T-helper 2 cell (primary cell): ENCODE measurements at regions not wholly inside any gene's neighbourhood (a gene's known extent, or its start where the extent isn't known, plus 50 kb on each side); places are given as distances from the start of the nearest gene placed in this dataset.

Experiments used
- DNase-seq, 5 experiments: peaks; one replicate each; pipeline versions ENCODE4 v3.0.0 to v3.0.0-alpha.2; 2012 to 2022

DNA sequence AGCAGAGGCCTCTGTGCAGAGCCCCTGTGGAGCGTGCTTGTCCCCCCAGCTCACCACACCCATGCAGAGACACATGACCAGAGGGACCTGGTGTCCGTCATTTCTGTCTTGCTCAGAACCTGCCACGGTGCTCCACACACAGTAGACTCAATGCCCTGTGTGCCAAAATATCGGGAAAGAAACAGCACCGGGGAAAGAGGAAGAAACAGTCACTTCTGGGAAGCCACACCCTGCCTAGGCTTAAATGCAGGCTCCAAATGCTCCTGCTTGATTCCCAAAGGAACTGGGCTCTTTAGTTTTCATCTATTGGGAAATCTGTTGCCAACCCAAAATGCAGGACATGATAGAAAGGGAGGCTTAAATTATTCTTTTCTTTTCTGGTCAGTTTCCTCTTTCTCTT, 503.9 kb downstream of the CD83 start:
- no peak for DNase-seq

DNA sequence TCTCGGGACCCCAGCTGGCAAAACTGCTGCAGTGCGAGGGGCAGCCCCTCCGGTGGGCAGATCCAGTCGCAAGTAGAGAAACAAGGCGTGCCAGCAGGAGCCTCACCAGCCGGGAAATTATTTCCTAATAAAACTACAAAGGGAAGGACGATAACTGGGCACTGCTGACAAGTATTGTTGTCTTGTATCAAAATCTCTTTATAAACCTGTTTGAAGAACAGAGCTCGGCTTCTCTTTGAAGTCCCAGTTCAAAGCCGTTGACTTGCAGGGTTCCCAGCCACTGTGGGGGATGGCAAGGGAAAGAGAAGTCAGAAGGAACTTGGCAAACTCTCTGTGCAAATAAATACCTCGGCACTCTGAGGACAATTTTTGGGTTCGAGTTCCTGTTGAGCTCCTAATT, 504.5 kb downstream of the CD83 start:
- no peak for DNase-seq

DNA sequence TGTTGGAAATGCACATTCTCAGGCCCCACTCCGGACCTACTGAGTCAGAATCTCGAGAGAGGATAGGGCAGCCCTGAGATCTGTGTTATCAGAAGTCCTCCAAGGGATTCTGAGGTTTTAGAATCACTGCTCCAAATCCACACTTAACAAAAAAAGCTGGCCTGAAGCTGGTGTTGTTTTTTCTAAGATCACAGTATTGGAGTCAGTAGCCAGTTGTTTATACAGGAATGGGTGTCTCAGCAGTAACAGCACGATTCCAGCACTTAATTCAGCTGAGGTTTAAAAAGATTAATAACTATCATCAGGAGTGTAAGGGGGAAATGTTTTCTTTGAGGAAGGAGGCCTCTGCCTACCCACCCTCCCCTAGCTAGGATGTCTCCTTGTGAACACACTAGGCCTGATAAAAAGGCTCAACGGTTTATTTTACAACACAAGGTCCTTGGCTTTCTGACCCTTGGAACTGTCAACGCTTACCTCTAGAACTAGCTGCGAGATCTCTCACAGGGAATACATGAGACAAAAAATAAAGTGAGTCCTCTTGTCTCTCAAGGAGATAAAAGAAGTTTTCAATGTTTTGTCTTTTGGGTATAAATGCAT, 505.4 kb downstream of the CD83 start:
- no peak for DNase-seq

DNA sequence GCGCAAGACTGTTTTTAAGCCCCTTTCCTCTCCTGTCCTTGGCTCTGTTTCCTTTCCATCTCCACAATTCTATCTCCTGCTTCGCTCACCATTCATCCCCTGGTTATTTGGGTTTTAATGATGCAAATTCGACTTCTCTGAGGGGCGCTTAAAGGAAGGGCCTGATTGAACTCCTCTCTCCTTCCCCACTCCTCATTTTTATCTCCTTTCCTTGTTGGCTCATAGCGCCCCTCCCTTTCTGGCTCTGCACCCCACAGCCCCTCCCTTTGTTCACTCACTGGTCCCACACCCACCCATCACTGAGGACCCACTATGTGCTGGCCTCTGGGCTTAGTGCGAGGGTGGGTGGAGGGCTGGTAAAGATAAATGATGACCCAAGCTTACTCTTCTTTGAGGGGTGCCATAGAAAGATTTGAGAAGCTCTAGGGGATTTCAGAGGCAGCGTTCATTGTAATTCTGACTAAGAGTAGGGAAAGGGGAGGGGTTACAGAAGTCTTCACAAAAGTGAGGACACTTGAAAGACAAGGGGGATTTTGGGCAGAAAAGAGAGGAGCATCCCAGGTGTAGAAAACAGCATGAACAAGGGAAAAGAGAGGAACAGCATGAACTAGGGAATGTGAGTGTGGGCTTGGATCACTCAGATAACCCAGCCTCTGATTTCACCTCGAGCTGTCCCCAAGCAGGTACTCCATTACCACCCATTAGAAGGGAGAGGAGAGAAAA, 507.8 kb downstream of the CD83 start:
- DNase-seq = no peak

DNA sequence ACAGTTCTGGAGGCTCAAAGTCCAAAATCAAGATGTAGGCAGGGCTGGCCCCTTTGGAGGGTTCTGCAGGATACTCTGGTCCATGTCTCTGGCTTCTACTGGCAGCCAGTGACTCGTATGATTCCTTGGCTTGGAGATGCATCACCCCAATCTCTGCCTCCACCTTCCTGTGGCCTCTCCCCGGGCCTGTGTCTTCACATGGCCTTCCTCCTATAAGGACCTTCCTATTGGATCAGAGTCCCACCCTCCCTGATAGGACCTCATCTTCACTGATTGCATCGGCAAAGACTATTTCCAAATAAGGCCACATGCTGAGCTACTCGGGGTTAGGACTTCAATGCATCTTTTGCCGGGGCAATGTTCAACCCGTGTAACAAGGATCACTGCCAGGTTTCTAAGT, 509.0 kb downstream of the CD83 start:
- DNase-seq = no peak

DNA sequence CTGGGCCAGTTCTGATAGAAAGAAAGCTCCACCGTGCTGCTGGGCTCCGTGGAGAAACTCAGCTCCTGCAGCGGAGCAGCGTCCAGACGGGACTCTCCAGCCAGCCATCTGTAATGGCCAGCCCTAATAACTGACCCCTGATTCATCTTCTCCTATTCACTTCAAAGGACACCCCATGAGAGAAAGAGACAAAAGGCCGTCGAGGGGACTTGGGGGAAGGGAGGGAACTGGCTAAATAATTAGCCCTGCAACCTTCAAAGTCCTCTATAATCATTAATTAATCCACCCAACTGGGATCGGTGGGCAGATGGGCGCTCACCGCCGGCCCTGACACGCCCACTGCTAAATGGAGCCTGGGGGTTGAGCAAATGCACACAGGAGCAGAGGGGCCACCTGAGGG, 512.4 kb downstream of the CD83 start:
- no peak for DNase-seq

DNA sequence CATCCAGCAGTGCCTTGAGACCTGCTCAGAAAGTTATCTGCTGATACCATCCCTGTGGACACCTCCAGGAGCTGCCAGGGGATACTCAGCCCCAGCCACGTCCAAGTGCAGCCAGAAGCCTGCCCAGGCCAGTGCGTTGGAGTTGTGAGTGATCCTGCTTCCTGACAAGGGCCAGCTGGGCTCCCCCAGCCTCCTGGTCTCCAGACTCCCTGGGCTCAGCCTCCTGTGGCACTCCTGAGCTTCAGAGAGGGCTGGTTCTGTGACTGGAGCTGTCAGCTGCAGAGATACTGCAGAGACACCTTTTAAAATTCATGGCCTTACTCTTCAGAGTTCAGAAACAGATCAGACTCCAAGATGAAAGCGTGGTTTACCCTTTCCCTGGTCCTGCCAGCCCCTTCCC, 515.9 kb downstream of the CD83 start:
- no peak for DNase-seq

DNA sequence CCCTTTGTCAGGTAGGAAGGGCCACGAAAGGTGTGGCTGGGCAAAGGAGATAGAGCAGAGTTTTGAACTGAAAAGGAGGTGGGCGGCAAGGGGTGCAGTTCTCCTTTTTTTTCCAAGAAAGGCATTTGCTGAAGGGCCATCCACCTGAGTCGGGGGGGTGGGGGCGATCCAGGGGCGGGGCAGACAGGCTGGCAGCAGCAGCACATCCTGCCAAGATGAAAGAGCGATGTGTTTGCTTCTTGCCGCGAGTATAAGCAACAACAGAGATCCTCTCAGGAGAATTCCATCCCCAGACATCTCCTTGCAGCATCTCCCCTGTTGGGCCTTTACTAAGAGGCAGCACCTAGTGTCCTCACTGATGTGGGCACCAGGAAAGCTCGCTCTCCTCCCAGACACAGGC, 516.5 kb downstream of the CD83 start:
- peak in 1 of 5 experiments; percentile 18 for DNase-seq

DNA sequence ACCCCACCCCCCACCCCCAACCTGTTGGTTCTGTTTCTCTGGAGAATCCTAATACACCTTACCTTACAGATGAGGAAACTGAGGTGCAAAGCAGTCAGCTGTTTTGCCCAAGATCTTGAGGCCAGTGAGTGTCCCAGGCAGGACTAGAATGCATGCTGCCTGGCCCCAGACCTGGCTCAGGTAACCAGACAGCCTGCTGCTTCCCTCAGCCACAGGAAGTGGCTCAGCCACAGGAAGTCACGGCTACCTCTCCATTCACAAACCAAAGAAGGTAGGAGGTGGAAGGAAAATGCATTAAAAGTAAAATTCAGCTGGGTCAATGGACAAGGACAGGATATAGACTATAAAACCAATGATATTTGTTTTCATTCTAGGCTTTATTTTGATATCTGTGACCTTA, 517.6 kb downstream of the CD83 start:
- peak in 2 of 5 experiments; percentile 66 to 78 for DNase-seq

DNA sequence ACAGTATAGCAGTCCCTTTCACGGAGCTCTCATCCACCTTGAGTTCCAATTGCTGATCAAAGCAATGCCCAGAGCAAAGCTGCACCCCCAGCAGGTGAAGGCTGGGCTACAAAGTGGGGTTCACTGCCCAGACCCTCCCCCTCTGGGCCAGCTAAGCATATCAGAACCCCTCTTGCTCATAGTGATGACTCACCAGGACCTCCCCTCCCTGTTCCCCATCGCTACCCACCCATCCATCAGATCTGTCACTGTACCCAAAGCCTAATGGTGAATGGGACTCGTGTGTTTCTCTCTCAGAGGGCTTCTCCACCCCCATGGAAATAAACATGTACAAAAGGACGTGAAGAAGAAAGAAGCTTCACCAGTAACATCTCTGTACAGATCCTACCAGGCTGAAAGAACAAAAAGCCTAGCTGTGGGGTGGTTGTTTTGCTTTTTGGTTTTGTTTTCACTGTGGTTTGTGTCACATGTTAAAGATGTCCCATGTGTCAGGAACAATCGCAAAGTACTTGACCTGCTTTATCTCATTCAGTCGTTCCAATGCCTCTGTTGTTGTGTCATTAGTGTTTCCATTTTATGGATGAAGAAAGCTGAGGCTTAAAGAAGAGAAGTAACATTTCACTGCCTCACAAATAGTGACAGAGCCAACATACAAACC, 518.5 kb downstream of the CD83 start:
- peak in 2 of 5 experiments; percentile 46 to 73 for DNase-seq

DNA sequence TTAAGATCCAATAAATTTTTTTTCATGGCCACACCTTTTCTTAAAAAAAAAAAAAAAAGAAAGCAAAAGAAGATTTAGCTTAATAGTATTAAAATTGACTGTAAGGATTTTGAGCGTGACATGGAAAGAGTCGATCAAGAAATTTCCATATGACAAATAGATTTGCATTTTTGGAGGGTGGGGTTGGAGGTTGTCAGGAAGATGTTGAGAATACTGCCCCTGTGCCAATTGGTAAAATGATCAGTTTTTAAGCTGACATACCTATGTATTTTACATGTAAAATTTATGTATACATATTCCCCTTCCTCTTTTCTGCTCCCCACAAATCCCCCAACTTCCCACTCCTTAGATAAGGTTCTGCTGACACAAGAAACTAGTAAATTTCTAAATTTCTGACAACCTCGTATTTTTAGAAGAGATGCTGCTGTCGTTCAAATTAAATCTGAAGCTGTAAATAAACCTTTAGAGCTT, 520.9 kb downstream of the CD83 start:
- no peak for DNase-seq

DNA sequence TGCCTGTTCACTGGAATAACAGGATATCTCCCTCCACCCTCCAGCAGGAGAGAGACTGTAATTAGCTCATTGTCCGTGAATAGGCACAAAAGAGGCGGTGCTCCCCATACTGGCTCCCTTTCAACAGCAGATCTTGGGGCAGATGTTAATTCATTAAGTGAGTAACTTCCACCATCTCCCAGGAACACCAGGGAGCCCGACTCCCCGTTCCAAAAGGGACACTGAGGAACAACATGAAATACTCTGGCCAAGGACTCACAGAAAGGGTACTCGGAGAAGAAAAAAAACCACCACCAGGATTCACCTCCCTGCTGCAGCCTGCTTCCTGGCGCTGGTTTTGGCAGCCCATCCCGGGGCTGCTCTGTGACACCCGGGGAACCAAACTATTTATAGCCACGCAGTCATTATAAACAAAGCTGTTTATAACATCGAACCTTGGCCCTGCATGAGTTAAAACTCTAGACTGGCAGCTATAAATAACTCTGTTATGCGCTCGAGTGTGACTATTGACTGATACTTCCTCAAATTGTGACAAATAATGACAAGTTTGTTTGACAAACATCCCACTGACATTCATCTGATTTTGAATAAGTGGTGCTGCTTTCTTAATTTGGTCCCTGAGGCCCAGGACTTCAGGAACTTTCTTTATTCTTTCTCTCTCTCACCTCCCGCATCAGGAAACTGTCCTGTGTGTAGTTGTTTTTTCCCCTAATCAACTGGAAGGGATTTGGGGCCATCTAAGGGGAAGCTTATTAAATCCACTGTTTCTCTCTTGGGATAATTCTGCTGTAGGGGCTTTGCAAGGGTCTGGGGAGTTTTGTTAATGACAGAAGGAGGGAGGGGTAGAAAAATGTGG, 521.6 kb downstream of the CD83 start:
- DNase-seq = no peak

DNA sequence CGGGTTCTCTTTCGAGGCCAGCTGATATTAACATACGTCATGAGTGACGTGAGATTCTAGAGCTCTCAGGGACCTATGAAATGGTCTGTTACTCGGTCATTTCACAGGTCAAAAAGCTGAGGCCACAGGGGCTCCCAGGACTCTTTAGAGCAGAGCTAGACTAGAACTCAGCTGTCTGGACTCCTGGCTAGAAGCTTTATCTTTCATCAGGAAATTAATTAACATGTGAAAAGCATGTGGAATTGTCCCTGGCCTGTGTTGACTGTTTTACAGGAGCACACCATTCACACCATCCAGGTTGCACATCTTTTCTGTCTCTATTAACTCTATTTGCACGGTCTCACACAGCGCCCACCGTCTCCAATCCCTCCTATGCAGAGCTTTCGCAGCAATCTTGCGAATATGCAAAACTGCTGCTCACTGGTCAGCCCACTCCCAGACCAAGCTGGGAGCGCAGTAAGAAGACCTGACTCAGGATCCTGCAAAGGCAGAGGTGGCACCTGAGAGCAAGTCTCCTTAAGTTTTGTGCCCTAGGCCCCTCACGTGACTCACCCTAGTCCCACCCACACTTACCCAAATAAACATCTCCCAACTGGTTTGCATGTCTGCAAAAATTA, 522.5 kb downstream of the CD83 start:
- DNase-seq = no peak

DNA sequence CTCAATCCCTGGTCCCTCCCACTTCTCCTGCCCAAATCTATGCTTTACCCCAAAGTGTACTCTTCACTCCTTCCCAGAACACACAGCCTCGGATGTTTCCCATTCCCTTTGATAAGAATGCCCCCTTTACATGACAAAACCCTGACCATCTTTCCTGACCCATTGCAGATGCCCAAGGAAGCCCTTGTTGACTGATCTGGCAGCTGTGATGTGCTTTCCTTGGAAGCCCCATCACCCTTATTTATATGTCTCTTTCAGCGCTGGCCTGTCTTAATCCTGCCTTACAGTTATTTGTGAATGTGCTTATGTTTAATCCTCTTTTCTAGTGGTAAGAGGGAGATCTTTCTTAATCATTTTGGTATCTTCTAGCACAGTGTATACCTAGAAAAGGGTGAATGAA, 523.1 kb downstream of the CD83 start:
- no peak for DNase-seq

DNA sequence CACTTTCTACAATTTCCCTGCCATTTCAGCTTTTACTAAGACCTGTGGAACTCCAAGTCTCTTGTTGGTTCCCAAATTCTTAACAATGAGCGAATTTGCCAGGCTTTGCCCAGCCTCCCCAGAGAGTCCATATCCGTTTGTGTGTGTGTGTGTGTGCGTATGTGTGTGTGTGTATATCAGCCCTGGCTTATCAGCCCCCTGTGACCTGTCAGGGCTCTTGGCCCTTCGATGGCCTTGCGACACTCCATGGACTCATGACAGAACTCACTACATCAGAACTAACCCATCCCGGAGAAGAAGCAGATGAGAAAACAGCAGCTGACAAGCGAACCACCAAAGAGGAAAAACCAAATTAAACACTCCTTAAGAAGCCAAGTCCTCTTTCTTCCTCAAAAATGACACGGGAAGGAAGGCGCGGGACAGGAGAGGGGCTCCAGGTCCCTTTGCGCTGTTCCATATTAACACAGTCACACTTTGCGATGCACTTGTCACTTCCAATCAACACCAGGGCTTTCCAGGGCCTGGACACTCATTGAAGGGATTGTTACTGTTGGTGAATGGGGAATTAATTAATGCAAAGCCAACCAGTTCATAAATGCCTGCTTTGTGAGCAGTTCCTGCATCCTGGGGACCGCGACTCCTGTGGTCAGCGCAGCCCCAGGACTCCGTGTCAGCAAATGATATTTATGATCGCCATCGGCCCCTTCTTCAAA, 524.0 kb downstream of the CD83 start:
- no peak for DNase-seq

DNA sequence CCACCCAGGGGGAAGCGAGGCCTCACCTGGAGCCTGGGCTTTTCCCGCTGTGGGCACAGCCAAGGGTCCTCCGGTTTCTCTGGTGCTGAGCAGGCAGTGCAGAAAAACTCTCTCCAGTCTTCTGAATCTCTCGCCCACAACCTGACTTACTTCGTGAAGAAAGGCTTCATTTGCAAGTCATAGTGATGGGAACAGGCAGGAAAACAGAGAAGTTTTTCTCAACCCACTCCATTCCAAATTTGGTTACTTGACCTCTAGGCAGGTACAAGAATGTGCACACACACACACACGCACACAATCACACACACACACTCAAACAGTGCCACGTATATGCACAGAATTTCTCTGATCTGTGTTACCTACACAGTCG, 524.5 kb downstream of the CD83 start:
- no peak for DNase-seq

DNA sequence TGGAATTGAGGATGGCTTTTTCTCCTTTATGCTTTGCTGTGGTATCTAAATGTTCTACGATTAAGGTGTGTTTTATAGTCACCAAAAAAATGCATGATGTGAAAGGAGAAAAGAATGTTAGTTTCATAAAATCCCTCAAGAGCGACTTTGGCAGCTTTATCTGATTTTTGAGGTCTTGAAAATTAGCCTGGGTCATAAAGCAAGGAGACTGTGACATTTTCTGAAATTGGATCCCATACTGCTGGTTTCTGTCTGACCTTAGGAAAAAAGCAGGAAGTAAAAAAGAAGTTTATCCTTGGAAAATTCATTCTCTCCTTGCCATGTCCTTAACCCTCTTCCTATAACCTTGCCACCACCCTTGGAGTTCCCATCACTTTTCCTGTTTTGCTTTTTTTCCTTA, 525.3 kb downstream of the CD83 start:
- peak in 1 of 5 experiments; percentile 45 for DNase-seq

DNA sequence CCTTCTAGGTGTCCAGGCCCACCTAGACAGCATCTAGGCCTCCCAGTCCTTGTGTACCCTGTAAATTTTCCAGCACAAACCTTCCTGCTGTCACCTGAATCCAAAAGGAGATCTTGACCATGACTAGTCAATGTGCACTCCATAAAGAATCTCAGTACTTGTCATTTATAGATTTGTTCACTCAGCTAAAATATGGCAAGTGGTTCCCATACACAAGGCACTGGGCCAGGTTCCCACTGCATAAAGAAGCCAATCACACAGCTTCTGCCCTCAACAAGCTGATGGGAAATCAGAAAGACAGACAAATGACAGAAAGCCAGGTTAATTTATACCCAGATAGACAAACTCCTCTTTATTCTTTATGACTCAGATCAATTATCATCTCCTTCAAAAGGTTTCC, 526.8 kb downstream of the CD83 start:
- no peak for DNase-seq

DNA sequence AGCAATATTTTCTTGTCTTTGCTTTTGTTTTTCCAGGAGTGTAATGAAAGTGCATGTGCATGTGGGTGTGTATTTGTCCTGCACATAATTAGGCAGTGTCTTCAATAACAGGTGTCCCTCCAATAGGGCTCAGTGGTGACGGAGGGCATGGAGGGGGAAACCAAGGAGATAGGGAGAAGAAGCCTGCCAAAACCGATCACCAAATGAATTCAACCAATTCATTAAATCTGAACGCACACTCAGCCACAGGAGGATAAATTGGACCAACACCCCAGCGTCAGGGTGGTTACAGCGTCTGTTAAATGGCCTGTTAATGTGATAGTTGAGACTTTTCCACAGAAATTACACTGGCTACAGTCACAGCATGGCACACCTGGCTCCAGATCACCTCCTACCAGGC, 527.6 kb downstream of the CD83 start:
- no peak for DNase-seq

DNA sequence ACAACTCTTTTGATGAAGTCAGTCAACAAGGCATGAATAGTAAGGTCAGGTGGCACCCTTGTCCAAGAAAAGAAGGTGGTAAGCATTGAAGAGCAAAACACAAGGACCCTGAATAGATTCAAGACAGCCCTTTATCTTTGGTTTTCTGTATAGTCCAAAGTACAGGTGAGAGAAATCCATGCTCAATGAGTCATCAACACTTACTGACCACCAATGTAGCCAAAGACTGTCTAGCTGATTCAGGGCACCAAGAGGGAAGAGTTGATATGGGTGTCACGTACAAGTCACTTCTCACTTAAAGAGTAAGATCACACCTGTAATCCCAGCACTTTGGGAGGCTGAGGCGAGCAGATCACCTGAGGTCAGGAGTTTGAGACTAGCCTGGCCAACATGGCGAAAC, 528.3 kb downstream of the CD83 start:
- DNase-seq = no peak

DNA sequence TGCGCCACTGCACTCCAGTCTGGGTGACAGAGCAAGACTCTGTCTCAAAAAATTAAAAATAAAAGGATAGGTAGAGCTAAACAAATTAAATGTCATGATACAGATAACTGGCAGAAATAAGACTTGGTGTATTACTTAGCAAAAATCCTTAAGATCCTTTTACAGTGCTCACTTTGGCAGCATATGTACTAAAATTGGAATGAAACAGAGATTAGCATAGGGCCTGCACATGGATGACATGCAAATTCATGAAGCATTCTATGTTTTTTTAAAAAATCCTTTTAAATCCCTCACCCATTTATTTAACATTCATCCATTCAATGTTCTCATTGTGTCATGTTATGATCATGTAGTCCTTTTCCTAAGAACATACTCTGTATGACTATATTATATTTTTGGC, 528.8 kb downstream of the CD83 start:
- DNase-seq = no peak

DNA sequence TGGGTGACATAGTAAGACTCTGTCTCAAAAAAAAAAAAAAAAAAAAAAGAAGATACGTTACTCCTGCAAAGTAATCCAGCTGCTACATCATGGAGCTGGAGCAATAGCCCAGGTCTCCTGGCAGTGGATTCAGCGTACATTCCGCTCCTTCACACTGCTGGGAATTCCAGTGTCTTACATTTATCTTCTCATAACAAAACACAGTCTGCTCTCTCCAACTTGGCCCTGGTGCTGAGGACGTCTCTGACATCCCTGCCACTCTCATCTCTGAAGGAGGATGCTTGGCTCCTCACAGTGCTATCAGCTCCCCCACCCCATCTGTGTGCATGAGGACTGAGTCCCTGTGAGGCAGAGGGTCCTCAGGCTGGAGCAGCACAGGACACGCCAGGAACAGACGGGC, 529.8 kb downstream of the CD83 start:
- DNase-seq = no peak
